ENCODE measurements at regions not wholly inside any gene's neighbourhood (a gene's known extent, or its start where the extent isn't known, plus 50 kb on each side); places are given as distances from the start of the nearest gene placed in this dataset.

DNA sequence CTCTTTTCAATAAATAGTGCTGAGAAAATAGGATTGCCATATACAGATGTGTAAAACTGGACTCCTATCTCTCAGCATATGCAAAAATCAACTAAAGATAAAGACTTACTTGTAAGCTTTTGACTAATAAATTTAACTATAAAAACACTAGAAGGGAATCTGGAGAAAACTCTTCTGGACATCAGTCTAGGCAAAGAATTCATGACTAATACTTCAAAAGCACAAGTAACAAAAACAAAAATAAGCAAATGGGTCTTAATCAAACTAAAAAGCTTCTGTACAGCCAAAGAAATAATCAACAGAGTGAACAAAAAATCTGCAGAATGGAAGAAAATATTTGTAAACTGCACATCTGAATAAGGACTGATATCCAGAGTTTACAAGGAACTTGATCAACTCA is 1122.2 kb downstream of the TBL1XR1 start:
- no peak overlapping the region for H3K4me3 ChIP-seq (replicated peaks; ENCODE audit: insufficient read depth, low read length)
- no peak for DNase-seq (ENCODE audit: low read depth in 1 of 2, low spot score in 1 of 2)
- no peak overlapping the region for H3K27ac ChIP-seq (replicated peaks)
- TF ChIP-seq, protein P1, sequence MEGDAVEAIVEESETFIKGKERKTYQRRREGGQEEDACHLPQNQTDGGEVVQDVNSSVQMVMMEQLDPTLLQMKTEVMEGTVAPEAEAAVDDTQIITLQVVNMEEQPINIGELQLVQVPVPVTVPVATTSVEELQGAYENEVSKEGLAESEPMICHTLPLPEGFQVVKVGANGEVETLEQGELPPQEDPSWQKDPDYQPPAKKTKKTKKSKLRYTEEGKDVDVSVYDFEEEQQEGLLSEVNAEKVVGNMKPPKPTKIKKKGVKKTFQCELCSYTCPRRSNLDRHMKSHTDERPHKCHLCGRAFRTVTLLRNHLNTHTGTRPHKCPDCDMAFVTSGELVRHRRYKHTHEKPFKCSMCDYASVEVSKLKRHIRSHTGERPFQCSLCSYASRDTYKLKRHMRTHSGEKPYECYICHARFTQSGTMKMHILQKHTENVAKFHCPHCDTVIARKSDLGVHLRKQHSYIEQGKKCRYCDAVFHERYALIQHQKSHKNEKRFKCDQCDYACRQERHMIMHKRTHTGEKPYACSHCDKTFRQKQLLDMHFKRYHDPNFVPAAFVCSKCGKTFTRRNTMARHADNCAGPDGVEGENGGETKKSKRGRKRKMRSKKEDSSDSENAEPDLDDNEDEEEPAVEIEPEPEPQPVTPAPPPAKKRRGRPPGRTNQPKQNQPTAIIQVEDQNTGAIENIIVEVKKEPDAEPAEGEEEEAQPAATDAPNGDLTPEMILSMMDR (IDR thresholded peaks at IDR 0.05; ENCODE audit: insufficient read depth, low read length): no peak
- TF ChIP-seq POLR2AphosphoS5 (IDR thresholded peaks at IDR 0.05; ENCODE audit: low read depth) (no peak), REST (IDR thresholded peaks at IDR 0.05; ENCODE audit: insufficient replicate concordance, low read depth) (no peak), SPI1 (IDR thresholded peaks at IDR 0.05; ENCODE audit: borderline replicate concordance, low read depth) (no peak), GABPA (IDR thresholded peaks at IDR 0.05; ENCODE audit: low read depth) (no peak)
- H3K27me3 ChIP-seq (ENCODE audit: insufficient read depth, poor library complexity, severe bottlenecking): no peaks in the 10 kb centered on the region

DNA sequence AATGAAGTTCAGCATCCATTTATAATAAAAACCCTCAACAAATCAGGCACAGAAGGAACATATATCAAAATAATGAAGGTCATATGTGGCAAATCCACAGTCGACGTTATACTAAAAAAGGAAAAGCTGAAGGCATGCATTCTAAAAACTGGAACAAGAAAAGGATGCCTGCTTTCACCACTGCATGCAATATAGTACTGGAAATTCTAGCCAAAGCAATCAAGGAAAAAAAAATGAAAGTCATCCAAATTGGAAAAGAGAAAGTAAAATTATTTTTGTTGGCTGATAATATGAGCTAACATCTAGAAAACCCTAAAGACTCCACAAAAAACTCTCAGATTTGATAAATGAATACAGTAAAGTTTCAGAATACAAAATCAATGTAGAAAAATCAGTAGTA is 1123.2 kb downstream of the TBL1XR1 start:
- H3K27me3 ChIP-seq (ENCODE audit: insufficient read depth, poor library complexity, severe bottlenecking): no peaks in the 10 kb centered on the region
- H3K27ac ChIP-seq (replicated peaks): no peak overlapping the region
- H3K4me3 ChIP-seq (replicated peaks; ENCODE audit: insufficient read depth, low read length): no peak overlapping the region
- TF ChIP-seq, protein P1 (IDR thresholded peaks at IDR 0.05; ENCODE audit: insufficient read depth, low read length): no peak
- TF ChIP-seq POLR2AphosphoS5 (IDR thresholded peaks at IDR 0.05; ENCODE audit: low read depth) (no peak), REST (IDR thresholded peaks at IDR 0.05; ENCODE audit: insufficient replicate concordance, low read depth) (no peak), GABPA (IDR thresholded peaks at IDR 0.05; ENCODE audit: low read depth) (no peak), SPI1 (IDR thresholded peaks at IDR 0.05; ENCODE audit: borderline replicate concordance, low read depth) (no peak)
- no peak for DNase-seq (ENCODE audit: low read depth in 1 of 2, low spot score in 1 of 2)

- no peak for DNase-seq (ENCODE audit: low read depth in 1 of 2, low spot score in 1 of 2)
- H3K4me3 ChIP-seq (replicated peaks; ENCODE audit: insufficient read depth, low read length): no peak overlapping the region
- H3K27ac ChIP-seq (replicated peaks): no peak overlapping the region
- TF ChIP-seq REST (IDR thresholded peaks at IDR 0.05; ENCODE audit: insufficient replicate concordance, low read depth): no peak
- no peak for TF ChIP-seq SPI1 (IDR thresholded peaks at IDR 0.05; ENCODE audit: borderline replicate concordance, low read depth)
- no peak for TF ChIP-seq POLR2AphosphoS5 (IDR thresholded peaks at IDR 0.05; ENCODE audit: low read depth)
- TF ChIP-seq GABPA (IDR thresholded peaks at IDR 0.05; ENCODE audit: low read depth): no peak
- TF ChIP-seq, protein P1 (IDR thresholded peaks at IDR 0.05; ENCODE audit: insufficient read depth, low read length): no peak
- no peaks in the 10 kb centered on the region for H3K27me3 ChIP-seq (ENCODE audit: insufficient read depth, poor library complexity, severe bottlenecking)
These were observed 1125.3 kb downstream of the TBL1XR1 start for GRCh38 chr3:176071943-176072342.
